DMS153 treated with DMSO at 0.1 percent for 48 hours (cell line): ENCODE measurements at regions not wholly inside any gene's neighbourhood (a gene's known extent, or its start where the extent isn't known, plus 50 kb on each side); places are given as distances from the start of the nearest gene placed in this dataset.

Experiments used
- DNase-seq: peaks from one replicate; lab custom pipeline; 2025; ENCODE audit not compliant: unreplicated experiment; lab: John Stamatoyannopoulos, UW

GRCh38 chr12:59007620-59008019, 87.3 kb upstream of the LRIG3 start:
- no peak for DNase-seq

GRCh38 chr12:59005193-59005955, 85.1 kb upstream of the LRIG3 start:
- no peak for DNase-seq

- DNase-seq: no peak
Measured at GRCh38 chr12:59004456-59004855, 84.2 kb upstream of the LRIG3 start.

GRCh38 chr12:58995666-58996363, 75.5 kb upstream of the LRIG3 start:
- DNase-seq: no peak

GRCh38 chr12:58988643-58989344, 68.5 kb upstream of the LRIG3 start:
- no peak for DNase-seq

GRCh38 chr12:58981961-58982360, 61.7 kb upstream of the LRIG3 start:
- no peak for DNase-seq

GRCh38 chr12:58980768-58981167, 60.5 kb upstream of the LRIG3 start:
- DNase-seq: no peak

- DNase-seq: no peak
Measured at GRCh38 chr12:58978717-58979116, 58.4 kb upstream of the LRIG3 start.

GRCh38 chr12:58977476-58977875, 57.2 kb upstream of the LRIG3 start:
- no peak for DNase-seq

GRCh38 chr12:58976146-58976545, 55.8 kb upstream of the LRIG3 start:
- no peak for DNase-seq
